Dedifferentiated amniotic fluid mesenchymal stem cell (primary cell): ENCODE measurements at regions not wholly inside any gene's neighbourhood (a gene's known extent, or its start where the extent isn't known, plus 50 kb on each side); places are given as distances from the start of the nearest gene placed in this dataset.

Source experiments
- DNase-seq: peaks from one replicate; pipeline ENCODE4 v3.0.0-alpha.2; 2016; ENCODE audit errors: extremely low spot score

GRCh38 chrX:9312922-9313867 is 151.7 kb upstream of the TBL1X start:
- no peak for DNase-seq

- DNase-seq: no peak
Observed at GRCh38 chrX:9315086-9315485, 149.8 kb upstream of the TBL1X start.

GRCh38 chrX:9316096-9316495 is 148.8 kb upstream of the TBL1X start:
- no peak for DNase-seq

- no peak for DNase-seq
Observed at GRCh38 chrX:9317176-9317575, 147.7 kb upstream of the TBL1X start.

DNA sequence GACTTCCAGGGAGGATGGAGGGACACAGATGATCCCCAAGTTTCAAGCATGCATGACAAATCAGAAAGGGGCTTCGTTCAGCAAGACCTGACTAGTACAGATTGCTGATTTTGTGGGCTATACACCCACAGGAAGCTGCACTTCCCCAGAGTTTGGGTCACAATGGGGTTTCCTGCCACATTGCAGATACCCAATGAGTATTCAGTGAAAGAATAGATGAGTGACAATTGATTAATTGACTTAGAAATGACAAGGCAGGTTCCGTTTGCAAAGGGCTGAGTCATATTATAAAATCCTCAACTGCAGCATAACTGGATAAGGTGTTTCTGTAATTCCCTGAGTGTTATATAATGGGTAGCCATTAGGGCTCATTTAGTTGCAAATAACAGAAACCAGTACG is 146.6 kb upstream of the TBL1X start:
- no peak for DNase-seq

- no peak for DNase-seq
Observed at GRCh38 chrX:9318766-9319165, 146.1 kb upstream of the TBL1X start.

DNA sequence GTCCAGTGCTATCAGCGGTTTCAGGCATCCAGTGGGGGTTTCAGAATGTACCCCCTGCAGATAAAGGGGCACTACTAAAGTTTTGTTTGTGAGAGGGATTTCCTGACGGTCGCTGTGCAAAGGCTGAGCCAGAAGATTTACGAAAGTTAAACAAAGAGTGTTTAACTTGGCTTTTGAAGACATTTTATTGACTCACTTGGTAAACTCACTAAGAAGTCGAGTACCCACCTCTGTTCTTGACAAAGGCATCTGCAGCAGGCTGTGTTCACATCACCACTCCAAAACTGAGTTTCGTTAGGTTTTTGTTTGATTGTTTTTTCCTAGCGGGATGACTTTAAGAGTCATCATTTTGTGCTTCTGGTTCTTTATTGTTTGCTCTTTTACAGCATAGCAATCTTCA is 143.9 kb upstream of the TBL1X start:
- DNase-seq: no peak

- no peak for DNase-seq
Observed at GRCh38 chrX:9324676-9325075, 140.2 kb upstream of the TBL1X start.

DNA sequence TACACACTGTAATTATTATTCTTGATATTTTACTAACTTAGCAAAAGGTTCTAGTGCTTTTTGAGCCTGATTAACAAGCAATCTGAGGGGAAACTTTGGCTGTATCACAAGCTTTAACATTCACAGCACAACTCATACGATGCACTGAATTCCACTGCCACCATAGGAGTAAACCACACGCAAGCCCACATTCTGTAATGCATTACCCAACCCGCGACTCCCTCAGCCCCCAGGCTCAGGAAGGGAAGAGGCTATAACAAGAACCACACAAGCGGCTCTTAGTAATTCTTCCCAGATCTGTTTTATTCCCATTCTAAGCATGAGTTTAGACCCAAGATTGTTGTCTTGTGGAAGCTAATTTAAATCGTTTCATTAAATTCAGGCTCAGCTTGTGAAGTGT is 138.5 kb upstream of the TBL1X start:
- DNase-seq: no peak

GRCh38 chrX:9327086-9327746 is 137.6 kb upstream of the TBL1X start:
- no peak for DNase-seq

GRCh38 chrX:9327747-9328145 is 137.1 kb upstream of the TBL1X start:
- peak; percentile 50 for DNase-seq

GRCh38 chrX:9329056-9329455 is 135.8 kb upstream of the TBL1X start:
- no peak for DNase-seq

DNA sequence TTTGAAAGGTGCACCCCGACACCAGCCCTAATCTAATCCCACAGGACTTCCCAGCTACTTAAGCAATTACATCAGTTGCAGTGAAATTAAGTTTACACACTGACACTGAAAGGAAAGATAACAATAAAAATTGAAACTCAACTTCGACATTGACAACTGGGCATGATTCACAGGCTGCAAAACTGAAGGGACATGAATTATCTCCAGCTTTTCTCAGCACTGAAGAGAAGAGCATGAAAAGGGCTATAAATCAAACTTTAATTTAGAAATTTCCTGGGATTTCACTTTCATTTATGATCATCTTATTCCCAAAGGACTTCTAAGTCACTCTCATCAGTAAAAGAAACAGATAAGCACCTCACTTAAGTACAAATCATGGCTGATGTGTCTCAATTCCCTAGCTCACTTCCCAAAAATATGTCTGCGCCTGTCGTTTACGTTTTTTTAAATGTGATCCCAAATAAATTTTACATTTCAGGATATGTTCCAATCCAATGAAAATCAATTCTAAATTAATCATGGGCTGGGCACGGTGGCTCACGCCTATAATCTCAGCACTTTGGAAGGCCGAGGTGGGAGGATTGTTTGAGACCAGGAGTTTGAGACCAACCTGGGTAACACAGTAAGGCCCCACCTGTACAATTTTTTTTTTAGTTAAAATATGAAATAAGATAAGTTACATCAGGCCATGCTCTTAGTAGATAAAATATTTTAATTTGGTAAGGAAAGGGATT is 134.4 kb upstream of the TBL1X start:
- no peak for DNase-seq

DNA sequence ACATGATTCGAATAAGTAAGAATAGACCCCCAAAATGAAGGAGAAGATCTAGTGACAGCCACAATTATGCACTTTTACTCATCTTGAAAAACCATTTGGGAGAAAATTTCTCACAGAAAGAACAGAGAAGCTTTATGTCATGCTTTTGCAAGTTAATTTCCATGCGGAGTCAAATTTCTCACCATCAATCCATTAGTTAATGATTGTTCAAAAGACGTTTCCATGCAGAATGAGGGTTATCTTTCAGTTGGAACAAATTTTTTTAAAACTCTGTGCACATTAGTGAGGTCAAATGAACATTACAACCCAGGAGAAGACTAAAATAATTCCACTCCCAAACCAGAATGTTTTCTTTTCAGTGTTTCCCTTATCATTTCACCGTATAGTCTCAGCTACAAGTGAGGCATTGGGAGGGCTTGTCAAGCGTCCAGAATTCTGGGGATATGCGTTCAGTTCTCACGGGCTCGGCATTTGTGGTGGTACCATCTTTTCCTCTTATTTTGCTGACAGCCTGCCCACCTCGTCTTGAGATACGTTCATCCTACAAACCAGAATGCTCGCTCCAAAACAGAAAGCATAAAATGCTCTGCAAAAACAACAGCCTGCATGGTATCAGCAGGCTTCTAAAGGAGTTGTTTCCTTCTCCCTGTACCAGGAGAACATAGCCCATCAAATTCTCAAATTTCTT is 130.8 kb upstream of the TBL1X start:
- DNase-seq: no peak

DNA sequence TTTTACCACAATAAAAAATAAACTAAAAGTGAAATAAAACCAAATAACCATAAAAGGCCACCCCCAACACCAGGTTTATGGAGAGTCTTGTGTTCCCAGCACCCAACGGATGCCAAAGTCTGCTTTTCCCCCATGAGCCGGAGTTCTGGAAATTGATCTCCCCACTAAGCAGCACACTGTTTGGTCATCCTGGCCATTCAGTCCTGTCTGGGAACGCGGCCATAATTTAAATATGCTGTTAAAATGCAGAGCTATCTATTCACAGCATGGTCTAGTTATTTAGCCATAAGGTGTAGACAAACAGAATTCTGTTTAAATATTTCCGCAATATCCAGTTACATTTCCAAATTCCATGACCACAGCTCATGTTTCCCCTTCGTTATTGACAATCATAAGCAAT is 129.6 kb upstream of the TBL1X start:
- DNase-seq: no peak

DNA sequence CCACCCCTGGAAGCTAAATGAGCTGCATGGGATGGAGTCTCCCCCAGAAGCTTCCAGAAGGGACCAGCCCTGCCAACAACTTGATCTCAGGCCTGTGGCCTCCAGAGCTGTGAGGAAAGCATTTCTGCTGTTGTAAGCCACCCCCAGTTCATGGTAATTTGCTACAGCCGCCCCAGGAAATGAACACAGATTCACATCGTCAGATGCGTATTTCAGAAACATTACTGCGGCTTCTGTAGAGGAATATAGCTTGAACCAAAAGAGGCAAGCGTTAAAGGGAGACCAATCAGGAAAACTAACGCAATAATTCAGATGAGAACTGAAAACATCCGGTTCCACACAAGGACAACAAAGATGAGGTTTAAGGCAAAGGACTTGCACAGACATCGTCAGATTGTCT is 128.4 kb upstream of the TBL1X start:
- DNase-seq: no peak

GRCh38 chrX:9337046-9337445 is 127.8 kb upstream of the TBL1X start:
- no peak for DNase-seq

- no peak for DNase-seq
Observed at GRCh38 chrX:9338986-9339385, 125.9 kb upstream of the TBL1X start.

DNA sequence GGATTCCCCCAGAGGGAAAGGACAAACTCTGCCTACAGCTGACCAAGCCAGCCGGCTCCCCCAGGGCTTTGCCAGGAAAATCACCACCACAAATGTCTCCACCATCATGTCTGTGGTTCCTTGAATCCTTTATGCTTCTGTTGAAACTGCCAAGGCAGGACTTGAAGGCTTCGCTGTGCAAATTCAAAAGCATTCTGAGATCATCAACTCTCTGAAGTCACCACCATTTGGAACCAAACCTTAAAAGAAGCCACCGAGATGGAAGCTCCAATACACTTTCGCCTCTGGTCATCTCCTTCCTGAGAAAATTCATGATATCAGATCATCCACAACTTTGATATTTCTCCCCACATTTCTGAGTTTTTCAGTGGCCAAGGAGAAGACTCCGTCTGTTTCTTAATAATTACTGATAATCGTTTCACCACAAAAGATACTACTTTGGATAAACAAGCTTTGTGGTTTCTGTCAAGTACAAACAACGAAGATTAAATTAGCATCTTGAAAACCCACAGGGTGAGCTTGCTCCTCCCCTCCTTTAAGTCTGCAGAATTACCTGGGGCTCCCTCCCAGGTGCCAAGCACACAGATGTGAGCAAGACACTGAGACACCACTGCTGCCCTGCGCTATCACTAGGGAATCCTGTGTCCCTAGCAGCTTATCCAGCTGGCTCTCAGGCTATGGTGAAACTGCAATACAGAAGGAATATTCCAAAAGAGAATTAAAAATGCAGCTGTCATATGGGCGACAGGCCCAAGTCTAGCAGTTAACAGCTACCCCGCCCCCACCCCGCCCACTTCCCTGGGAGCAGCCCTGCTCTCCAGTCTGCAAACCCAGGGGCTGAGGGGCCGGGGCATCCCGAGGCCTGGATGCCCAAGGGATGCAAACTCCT is 125.0 kb upstream of the TBL1X start:
- DNase-seq: no peak

DNA sequence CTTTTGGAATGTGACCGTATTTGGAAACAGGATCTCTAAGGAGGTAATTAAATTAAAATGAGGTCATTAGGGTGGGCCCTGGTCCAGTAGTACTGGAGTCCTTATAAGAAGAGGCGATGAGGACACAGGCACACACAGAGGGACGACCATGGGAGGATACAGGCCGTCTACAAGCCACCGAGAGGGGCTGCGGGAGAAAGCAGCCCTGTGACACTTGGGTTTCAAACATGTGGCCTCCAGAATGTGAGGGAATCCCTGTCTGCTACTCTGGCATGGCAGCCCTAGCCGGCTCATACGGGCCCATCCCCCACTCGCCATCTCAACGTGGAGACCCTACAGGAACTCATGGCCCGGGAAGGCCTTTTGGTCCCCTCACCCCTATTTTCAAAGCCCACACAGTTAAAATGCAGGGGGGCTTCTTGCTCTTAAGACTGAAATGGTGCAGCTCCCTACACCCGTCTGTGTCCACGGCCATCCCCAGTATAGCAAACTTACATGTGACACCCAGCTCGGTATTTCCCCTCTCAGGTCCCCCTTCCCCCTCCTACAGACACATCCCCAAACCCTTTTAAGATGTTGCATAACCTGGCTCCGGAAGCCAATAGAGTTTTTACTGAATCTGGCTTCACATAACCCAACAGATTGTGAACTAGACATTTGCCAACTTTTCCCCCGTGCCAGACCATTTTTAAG is 124.1 kb upstream of the TBL1X start:
- no peak for DNase-seq
